Endometrium (tissue), 2 donors: ENCODE measurements at regions not wholly inside any gene's neighbourhood (a gene's known extent, or its start where the extent isn't known, plus 50 kb on each side); places are given as distances from the start of the nearest gene placed in this dataset.
"Not testable (repeated sequence)": the region's sequence is repeated elsewhere in the genome, so short reads cannot be mapped to it uniquely, and the experiment has no call there.

Source experiments
- FAIRE-seq: peaks from 2 replicates; lab custom pipeline; 2012; peaks lifted over from hg19 to GRCh38; lab: Jason Lieb, UNC
- donor health status: control.
- donor health status: control.

- not testable (repeated sequence) for FAIRE-seq
Measured at GRCh38 chr7:76849887-76850563, 182.1 kb downstream of the SPDYE17 start.

- FAIRE-seq, result not testable (repeated sequence)
Measured at GRCh38 chr7:76839879-76840278, 192.3 kb downstream of the SPDYE17 start.

DNA sequence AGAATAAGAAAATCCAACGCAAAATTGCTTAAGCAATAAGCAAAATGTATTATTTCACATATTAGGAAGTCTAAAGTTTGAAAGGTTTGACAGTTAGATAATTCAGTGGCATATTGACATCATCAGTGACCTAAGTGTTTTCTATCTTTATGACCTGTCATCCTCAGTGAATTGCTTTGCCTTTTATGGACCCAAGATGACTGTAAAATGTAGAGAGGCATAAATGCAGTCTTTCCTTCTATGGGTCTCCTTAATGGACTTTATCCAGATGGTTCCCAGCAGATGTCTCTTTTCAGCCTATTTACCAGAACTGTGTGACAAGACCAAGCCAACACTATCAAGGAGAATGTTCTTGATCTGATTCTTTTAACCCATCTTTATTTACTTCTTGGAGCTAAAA lies 192.9 kb downstream of the SPDYE17 start:
- not testable (repeated sequence) for FAIRE-seq

DNA sequence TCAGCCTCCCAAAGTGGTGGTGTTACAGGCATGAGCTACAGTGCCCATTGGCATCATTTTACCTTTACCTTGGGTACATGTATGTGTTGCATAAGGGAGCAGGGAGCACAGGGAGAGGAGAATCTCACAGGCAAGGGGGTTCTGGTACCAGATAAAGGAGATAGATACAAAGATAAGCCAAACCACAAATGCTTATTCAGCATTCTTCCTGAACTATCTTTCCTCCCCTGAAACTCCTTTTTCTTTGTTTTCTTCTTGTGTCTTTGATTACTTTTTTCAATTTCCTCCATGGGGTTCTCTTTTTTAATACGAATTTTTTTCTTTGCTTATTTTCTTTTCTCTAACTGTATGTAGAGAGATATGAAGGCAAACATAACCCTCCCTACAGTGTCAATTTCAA lies 193.8 kb downstream of the SPDYE17 start:
- FAIRE-seq, result not testable (repeated sequence)

GRCh38 chr7:76829233-76829632 lies 202.2 kb upstream of the POMZP3 start:
- not testable (repeated sequence) for FAIRE-seq

DNA sequence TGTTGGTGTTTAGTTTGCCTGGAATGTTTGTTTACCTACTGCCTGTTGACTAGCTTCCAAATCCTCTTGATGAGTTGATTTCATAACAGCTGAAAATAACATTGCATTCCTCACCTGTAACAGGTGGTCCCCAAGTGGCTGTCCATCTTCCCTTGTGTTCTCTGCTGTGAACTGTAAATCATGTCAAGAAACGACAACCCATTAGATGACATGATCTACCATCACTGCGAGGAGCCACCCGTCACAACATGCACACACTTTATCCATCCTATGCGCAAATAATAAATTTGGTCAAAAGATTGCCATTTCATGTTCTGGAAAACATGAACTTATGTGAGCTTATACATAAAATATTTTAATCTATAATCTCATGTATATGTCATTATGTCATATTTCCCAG lies 199.1 kb upstream of the POMZP3 start:
- FAIRE-seq, result not testable (repeated sequence)

- FAIRE-seq, result not testable (repeated sequence)
Measured at GRCh38 chr7:76809856-76810255, 182.8 kb upstream of the POMZP3 start.

- FAIRE-seq, result not testable (repeated sequence)
Measured at GRCh38 chr7:76807588-76808100, 180.6 kb upstream of the POMZP3 start.

DNA sequence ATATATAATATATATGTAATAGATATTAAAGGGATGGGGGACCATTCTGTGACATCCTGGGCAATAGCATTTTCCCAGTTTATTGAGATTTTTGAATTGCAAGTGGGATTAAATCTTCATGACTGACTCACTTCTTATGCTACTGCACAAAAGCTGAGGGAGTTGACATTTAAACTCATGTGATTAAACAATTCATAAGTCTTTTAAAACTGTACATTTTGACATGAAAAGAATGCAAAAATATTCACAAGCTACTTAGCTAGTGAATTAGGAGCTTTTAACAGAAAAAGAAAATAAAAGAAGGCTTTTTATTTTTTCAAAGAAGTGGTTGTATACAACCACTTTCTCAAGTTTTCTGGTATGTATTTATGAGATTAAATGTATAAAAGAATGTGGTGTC lies 179.4 kb upstream of the POMZP3 start:
- not testable (repeated sequence) for FAIRE-seq

GRCh38 chr7:76806010-76806409 lies 178.9 kb upstream of the POMZP3 start:
- FAIRE-seq, result not testable (repeated sequence)

GRCh38 chr7:76805262-76805661 lies 178.2 kb upstream of the POMZP3 start:
- FAIRE-seq, result not testable (repeated sequence)

GRCh38 chr7:76797639-76798038 lies 170.6 kb upstream of the POMZP3 start:
- FAIRE-seq, result not testable (repeated sequence)

DNA sequence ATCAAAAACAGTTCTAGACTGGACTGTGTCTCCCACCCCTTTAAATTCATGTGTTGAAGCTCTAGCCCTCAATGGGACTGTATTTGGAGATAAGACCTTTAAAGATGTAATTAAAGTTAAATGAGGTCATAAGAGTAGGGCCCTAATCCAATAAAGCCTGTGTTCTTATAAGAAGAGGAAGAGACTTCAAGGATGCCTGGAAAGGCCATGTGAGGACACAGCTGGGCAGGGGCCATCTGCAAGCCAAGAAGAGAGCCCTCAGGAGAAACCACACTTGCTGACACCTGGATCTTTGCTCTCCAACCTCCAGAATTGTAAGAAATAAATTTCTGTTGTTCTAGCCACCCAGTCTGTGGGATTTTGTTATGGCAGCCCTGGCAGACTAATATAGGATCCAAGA lies 153.6 kb upstream of the POMZP3 start:
- not testable (repeated sequence) for FAIRE-seq

DNA sequence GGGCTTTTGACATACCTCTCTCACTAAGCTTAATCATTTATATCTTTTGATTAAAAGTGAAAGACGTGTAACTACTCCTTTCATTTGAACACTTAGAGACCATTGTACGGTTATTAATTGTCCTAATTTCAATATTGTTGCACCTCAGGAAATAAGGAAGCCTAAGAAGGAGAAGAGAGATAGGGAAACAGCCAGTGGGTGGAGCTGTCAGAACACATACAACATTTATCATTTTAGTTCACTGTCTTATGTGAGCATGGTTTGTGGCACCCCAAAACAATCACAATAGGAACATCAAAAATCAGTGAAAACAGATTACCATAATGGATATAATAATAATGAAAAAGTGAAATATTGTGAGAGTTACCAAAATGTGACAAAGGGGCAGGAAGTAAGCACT lies 147.2 kb upstream of the POMZP3 start:
- not testable (repeated sequence) for FAIRE-seq

GRCh38 chr7:76771980-76772379 lies 144.9 kb upstream of the POMZP3 start:
- FAIRE-seq, result not testable (repeated sequence)

- FAIRE-seq, result not testable (repeated sequence)
Measured at GRCh38 chr7:76763977-76764376, 136.9 kb upstream of the POMZP3 start.

- FAIRE-seq, result not testable (repeated sequence)
Measured at GRCh38 chr7:76760546-76761220, 133.6 kb upstream of the POMZP3 start.

DNA sequence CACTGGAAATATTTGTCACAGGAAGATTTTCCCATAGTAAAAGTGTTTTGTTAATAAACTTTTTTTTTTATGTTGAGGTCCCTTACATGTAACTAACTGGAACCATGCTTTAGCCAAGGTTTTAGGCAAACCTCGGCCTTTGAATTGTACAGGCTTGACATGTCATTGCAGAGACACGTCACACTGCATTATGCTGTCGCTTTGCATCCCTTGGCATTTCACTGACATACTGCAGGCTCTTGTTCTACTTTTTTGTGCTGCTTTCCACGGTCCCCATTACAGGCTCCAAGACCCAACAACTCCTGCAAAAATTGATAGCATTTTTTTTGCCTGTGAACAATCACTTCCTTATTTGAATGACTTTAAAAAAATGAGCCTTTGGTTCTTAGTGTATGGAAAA lies 112.5 kb upstream of the POMZP3 start:
- FAIRE-seq, result not testable (repeated sequence)

- peak; percentile 67 for FAIRE-seq
Measured at GRCh38 chr7:76736724-76737123, 109.6 kb upstream of the POMZP3 start.

- not testable (repeated sequence) for FAIRE-seq
Measured at GRCh38 chr7:76736091-76736490, 109.0 kb upstream of the POMZP3 start.

- not testable (repeated sequence) for FAIRE-seq
Measured at GRCh38 chr7:76735668-76736067, 108.6 kb upstream of the POMZP3 start.

DNA sequence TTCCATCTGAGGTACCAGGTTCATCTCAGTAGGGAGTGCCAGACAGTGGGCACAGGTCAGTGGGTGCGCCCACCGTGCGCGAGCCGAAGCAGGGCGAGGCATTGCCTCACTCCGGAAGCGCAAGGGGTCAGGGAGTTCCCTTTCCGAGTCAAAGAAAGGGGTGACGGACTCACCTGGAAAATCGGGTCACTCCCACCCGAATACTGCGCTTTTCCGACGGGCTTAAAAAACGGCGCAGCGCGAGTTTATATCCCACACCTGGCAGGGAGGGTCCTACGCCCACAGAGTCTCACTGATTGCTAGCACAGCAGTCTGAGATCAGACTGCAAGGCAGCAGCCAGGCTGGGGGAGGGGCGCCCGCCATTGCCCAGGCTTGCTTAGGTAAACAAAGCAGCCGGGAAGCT lies 101.5 kb upstream of the POMZP3 start:
- not testable (repeated sequence) for FAIRE-seq

DNA sequence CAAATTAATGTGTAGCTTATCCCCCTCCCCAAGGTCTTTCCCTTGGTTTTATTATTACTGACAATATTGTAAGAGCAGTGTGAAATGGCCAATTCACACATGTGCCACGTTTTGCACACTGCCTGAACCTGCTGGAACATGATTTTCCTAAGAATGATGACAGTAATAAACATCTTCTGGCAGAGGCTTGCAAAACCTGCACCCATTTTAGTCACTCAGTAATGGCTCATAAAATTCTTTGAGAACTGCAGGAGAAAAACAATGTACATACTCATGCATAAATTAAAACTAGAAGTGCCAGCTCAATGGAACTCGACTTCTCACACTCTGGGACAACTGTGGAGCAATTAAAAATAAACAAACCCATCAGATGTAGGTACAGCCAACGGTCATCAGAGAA lies 96.8 kb upstream of the POMZP3 start:
- not testable (repeated sequence) for FAIRE-seq
